C4-2B (cell line): ENCODE measurements at regions not wholly inside any gene's neighbourhood (a gene's known extent, or its start where the extent isn't known, plus 50 kb on each side); places are given as distances from the start of the nearest gene placed in this dataset.

Experiments
- H3K27ac ChIP-seq: fragments of 450-650 bp; 2 replicates; pipeline ENCODE4 v1.5.1; 2017
- CTCF ChIP-seq: fragments of 450-650 bp; conservative IDR thresholded peaks from 2 replicates; pipeline ENCODE4 v1.5.1; 2017; ENCODE audit warnings: mild to moderate bottlenecking
- ZFX ChIP-seq: fragments of 450-650 bp; IDR thresholded peaks from 2 replicates; pipeline ENCODE4 v1.6.1; 2017

- no peak for TF ChIP-seq ZFX
- no peak for TF ChIP-seq CTCF
- H3K27ac ChIP-seq, result no peak overlapping the region
Measured at GRCh38 chr12:108449478-108449877, 65.6 kb upstream of the FICD start.

- no peak for TF ChIP-seq ZFX
- H3K27ac ChIP-seq, result no peak overlapping the region
Measured at GRCh38 chr12:108448246-108448645, 66.8 kb upstream of the FICD start.

GRCh38 chr12:108447168-108447832, 67.8 kb upstream of the FICD start:
- no peak for TF ChIP-seq ZFX
- TF ChIP-seq CTCF, result no peak
- H3K27ac ChIP-seq, result no peak overlapping the region

GRCh38 chr12:108446766-108447165, 68.3 kb upstream of the FICD start:
- H3K27ac ChIP-seq, result no peak overlapping the region
- TF ChIP-seq CTCF, result no peak

- TF ChIP-seq CTCF (no peak), ZFX (no peak)
- H3K27ac ChIP-seq, result no peak overlapping the region
Measured at GRCh38 chr12:108442910-108443309, 72.2 kb upstream of the FICD start.

GRCh38 chr12:108442067-108442466, 73.0 kb upstream of the FICD start:
- TF ChIP-seq CTCF, result no peak
- TF ChIP-seq ZFX, result no peak
- H3K27ac ChIP-seq, result no peak overlapping the region

- no peak overlapping the region for H3K27ac ChIP-seq
- TF ChIP-seq ZFX (no peak), CTCF (no peak)
Measured at GRCh38 chr12:108441549-108441948, 73.5 kb upstream of the FICD start.

GRCh38 chr12:108440736-108441135, 74.3 kb upstream of the FICD start:
- no peak overlapping the region for H3K27ac ChIP-seq
- TF ChIP-seq ZFX, result no peak
- TF ChIP-seq CTCF, result no peak
